ENCODE measurements at regions not wholly inside any gene's neighbourhood (a gene's known extent, or its start where the extent isn't known, plus 50 kb on each side); places are given as distances from the start of the nearest gene placed in this dataset.
A peak's percentile ranks its signal among the peaks of the same experiment; 100 is the strongest.
"Not testable (repeated sequence)": the region's sequence is repeated elsewhere in the genome, so short reads cannot be mapped to it uniquely, and the experiment has no call there.

DNA sequence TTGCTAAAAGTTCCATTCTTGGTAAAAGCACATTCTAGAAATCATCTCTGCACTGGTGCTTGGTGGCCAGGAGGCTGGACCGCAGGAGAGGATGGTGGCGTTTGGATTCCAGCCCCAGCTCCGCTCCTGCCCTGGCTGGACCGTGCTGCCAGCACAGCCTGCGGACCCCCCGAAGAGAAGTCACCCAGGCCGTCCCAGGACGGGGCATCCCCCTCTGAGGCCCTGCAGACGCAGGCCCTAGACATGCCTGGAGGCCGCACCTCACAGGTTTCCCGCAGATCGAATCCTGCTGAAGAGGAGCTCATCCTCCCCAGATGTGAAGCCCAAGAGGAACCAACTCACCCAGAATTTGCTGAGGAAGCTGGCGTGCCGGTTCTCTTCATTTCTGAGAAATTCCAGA lies 159.0 kb downstream of the TEX29 start:
- DNase-seq: no peak

DNA sequence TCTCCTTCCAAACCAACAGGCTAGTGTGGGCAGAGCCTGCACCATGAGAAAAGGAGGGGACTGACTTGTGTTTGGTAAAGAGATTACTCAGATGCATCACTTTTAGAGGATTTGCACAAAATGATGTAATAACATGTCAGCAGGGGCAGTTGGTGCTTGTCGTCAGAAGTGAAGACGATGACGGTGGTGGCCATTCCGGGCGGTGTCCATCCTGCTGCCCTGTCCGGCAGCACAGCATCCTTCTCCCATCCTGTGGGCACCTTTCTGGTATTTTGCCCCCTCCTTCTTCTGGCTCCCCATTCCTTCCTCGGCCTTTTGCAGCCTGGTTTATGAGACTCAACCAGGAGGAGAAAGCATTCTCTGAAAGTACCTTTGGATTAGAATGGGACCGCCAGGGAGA lies 160.1 kb downstream of the TEX29 start:
- no peak for DNase-seq

DNA sequence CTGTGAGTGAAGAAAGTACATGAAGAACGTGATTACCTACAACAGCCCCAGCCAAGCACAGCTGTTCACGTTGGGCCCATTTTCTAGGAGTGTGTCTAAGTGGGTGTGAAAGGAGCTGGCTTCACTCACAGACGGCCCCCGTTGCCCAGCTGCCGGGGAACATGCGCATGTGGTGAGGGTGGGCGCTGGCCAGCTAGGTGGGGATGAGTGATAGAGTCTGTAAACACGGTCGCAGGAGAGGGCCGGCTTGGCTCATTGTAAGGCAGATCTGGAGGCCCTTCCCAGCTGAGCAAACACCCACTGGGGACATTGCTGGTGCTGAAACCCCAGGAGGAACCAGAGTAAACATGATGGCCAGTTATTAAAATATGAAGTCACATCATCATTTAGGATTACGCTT lies 160.5 kb downstream of the TEX29 start:
- DNase-seq: no peak

DNA sequence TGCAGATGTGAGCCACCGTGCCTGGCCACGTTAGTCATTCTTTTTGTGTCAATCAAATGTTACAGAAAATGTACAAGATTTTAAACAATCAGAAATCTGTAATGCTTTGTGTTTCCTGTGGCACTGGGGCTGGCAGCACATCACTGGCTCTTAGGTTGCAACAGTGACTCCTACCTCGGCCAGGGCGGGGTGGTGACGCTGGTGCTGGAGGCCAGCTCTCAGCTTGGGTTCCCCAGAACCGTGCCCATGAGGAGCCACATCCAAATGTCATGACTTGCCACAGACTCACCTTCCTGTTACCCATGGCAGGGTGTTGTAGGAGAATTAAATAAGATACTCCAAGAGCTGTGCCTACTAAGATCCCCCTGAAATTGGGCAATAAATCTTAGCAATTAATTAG lies 161.7 kb downstream of the TEX29 start:
- no peak for DNase-seq

DNA sequence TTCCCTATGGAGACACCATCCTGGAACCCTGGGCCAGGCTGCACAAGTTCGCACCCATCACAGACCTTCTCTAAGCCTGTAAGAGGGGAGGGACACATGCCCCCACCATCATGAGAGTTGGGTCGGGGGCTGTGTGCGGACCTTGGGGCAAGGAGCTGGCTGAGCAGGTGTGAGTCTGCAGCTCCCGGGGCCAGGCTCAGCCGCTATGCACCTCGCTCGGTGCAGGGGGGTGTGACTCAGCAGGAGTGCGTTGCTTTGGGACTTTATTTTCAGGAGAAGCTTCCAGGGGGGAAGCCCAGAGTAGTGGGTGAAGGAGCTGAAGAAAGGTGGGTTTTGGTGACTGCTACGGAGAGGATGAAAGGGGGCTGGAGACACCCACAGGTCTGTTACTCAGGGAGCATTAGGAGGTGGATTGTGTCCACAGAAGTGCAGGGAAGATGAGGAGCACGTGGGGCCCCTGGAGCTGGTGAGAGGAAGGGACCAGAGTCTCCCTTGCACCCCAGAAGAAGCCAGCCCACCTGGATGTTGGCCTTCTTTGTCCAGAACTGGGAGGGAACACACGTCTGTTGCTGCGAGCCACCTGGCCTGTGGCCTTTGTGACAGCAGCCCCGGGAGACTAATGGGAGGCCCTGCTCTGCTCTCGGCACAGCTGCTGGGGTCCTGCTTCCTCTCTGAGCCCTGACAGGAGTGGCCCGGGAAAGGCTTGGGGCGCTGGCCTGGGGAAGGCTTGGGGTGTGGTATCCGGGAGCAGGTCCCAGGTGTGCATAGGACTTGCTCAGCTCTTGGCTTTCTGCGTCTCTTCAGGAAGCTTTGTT lies 162.6 kb downstream of the TEX29 start:
- no peak for DNase-seq

DNA sequence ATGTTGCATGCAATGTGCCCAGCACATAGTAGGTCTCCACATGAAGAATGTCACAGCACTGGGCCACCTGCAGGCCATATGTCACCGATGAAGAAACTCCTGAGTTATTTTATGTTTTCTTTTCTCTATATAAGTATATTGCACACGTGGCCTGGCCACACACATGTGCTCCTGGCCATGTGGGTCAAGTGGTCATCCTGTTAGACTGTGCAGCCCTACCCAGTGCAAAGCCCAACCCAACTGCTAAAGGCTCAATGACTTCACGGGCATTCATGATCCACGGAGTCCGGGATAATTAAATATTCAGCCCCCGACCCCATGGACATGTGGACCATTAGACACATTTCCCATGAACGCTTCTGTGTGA lies 163.2 kb downstream of the TEX29 start:
- DNase-seq: no peak

DNA sequence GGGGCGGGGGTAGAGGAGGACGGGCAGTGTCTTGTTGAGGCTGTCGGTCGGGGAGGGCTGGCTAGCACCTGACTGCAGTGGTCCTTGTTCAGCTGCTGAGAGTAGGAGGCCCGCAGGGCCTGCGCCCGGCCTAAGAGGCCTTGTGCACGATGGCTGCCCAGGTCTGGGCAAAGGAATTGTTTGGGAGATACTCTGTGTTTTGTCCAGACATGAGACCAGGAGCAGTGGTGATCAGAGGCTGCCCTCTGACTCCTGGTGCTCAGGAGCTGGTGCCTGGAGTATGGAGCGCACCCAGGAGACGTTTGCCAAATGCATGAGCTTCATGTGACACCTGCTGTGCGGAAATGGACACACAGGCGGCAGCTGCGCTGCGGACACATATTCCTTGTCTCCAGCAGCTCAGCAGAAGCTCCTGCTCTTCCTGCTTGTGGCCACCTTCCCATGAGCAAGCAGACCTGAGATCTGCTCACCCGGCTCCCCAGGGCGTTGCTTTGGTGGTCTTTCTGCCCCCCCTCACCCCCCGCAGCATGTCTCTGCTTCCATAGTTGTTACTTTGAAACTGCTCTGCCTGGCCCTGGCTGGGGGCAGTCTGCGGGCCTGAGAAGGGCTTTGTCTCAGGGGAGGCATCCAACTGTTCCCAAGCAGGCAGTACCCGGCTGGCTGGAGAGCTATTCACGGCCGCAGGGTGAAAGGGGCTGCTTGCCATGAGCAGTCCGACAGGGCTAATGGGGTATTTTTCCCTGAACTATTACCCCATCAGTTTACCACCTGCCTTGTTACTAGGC lies 163.9 kb downstream of the TEX29 start:
- DNase-seq: no peak

DNA sequence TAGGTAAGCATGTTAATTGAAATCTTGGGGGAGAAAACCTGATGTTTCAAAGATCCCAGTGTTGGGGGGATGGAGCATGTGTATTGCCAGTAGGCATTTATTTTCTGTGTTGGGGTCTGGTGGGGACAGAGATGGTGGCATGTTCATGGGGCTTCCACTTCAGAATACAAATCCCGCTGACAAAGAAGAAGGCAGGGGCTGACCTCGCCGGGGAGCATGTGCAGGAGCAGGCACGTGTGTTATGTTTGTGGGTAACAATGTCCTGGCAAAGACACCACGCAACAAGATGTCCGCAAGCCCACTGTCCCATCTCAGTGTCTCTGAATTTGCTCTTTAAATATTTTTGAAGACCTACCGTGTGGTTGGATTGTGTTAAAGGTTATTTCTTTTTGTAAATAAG lies 164.5 kb downstream of the TEX29 start:
- no peak for DNase-seq

DNA sequence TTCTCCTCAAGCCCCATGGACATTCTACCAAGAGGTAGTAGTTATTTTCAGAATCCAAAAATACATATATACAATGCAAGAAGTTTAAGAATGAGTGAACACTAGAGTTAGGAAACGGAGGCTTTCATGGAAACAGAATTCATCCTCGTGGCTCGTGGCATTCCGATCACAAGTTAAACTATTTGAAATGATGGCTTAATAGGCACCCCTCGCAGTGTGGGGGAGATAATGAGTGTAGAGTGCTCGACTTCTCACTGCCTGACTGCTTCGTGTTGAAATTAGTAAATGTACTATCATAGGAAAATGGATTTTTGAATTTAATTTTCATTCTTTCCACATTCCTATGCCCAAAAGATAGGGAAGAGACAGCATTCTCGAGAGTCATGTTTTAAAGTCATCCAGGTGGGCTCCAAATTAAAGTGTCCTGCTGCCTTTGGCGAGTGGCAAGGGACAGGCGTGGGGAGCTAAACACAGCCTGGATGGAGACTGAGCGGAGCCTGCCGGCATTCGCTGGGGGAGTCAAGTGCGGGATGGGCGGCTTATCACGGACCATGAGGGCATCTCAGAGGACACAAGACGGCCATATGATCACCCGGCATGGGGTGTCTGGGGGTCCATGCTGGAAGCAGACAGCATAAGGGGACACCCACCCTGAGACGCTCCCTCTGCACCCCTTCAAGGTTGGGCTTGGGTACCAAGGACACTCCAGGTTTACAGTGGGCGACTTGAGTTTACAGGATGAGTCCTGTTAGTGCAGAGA lies 165.2 kb downstream of the TEX29 start:
- no peak for DNase-seq

DNA sequence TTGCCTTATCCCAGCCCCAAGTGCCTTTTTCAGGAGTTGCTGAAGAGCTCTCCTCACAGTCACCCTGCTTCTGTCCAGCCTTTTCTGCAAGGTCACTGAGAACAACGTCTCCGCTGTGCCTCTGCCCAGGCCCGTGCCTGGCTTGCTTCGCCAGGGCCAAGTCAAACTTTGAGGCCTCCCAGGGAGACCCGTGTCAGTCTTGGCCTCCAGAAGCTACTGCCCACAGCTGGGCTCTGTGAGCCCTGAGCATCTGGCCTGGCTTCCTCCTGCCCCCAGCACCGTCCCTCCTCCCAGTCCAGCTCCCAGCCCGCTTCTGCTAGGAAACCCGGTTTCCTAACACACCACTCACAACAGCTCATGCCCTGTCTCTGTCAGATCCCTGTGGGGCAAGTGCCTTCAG lies 165.9 kb downstream of the TEX29 start:
- DNase-seq: no peak

DNA sequence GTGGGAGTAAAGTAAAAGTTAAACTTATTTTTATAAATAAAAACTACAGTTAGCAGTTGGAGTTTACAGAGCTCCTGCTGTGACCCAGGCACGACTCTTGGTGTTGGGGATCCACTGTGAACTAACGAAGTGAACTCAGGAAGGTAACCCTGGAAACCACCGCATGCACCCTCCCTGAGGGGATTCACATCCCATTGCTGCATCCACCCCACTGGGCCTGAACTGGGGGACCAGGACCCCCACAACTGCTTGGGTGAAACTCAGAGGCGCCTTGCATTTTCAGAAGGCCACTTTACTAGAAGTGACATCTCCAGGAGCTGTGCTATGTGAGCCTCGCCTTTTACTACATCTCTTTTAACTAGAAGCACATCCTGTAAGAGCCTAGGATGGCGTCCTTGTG lies 166.4 kb downstream of the TEX29 start:
- no peak for DNase-seq

DNA sequence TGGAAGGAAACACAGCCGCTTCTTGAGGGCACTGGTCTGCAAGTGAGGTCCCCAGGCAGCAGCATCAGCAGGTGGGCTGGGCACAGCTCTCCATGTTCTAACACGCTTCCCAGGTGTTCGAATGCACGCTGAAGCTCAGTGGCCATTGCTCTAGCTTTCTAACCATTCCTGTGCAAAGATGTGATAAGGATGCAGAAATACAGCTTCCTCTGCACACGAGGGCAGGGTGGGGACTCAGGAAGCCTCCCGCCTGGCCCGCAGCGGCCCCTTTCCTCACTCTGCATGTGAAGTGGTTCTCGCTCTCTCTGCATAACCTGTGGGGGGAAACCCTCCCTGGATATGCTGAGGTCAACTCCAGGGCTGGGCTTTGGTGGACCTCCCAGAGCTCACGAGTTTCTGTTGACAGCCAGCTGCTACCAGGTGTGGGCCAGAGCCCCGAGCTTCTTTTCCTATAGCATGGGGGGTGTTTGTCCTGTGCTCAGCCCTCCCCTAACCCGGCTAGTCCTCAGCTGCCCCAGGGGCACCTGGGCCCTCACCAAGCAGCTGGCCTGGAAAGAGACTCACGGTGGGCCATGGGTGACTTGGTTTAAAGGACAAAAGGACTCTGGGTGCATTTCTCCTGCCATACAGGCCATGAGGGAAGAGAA lies 168.2 kb downstream of the TEX29 start:
- no peak for DNase-seq

DNA sequence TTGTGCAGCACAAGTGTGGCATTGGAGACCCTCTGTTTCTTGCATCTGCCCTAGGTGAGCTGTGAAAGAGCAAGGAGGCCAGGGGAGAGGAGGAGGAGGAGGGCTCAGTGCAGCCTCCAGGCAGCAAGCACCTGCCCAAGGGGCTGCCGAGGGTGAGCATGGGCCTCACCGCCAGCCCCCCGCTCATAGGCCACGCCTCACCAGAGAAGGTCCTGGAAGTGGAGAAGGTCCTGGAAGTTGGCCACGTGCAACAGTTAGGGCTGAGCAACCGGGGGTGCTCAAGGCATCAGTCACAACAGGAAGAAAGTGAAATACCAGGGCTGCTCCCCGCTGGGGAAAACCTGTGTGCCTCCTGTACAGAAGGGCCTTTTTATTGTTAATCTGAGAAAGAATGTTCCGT lies 168.9 kb downstream of the TEX29 start:
- DNase-seq: no peak

DNA sequence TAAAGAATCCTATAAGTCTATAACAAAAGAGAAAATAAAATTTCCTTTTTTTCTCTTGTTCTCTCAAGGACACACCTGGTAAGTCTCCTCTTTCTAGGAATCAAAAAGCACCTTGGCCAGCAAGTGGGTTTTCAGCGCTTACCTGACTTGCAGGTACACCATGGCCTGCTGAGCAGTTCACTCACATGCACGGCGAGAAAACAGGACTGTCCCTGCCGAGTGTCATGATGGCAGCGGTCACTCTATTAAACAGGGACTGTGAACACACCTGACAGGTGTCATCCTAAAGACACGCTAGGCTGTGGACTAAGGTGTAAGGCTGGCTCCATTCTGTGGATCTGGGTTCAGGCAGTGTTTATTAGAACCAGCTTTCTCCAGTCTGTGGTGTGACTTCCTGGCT lies 170.2 kb downstream of the TEX29 start:
- DNase-seq: no peak

DNA sequence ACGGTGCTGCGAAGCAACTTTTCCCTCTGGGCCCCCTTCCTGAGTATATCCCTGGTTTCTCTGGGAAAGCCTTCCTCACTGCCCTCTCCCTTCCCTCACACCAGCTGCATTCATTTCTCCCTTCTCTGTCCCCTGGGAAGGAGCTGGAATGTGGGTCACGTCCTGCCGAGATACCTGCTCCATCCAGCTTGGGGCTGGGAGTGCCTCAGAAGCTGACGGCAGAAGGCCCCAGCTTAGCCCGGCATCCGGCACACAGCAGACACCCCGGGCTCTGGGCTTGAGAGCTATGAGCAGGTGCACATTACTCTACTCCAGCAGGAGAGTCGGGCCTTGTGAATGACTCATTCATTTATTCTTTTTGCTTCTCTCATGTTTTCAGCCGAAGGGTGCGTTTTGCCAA lies 170.6 kb downstream of the TEX29 start:
- peak; percentile 39 for DNase-seq

DNA sequence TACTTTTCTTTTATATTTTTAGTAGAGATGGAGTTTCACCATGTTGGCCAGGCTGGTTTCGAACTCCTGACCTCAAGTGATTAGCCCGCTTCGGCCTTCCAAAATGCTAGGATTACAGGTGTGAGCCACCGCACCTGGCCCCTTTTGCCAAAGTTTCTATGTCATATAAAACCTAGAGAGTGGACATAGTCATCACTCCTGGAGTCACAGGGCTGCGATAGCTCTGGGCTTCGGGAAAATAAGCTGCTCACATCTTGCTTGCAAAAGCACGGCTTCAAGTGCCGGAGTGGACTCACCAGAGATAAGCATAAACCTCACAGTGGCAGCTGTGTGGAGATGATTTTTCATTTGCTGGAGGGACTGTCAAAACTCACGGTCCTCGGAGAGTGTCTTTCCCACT lies 171.2 kb downstream of the TEX29 start:
- no peak for DNase-seq

DNA sequence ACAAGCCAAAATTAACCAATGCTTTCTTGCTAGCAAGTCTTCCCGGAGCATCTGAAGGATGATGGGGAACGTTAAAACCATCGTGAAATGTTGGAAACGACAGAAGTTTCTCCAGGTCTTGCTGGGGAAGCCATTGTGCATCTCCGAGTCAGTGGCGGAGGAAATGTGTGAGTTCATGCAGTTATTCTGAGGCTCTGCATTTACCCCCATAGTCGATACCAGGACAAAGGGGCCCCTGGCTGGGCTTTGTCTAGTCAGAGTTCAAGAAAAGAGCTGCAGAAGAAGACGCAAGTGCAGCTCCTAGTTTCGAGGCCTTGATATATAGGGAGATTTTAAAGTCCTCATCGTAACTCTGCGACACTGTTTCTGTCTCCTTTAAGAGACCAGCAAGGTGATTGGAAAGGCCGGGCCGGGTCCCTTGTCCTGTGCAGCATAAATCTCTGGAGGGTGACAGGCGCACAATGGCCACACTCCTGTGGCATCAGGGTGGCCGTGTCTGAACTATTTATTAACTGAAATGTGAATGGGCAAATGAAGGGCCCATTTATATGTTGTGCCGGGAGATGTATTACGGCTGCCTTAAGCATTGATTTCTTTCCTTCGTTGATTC lies 172.0 kb downstream of the TEX29 start:
- DNase-seq: no peak

DNA sequence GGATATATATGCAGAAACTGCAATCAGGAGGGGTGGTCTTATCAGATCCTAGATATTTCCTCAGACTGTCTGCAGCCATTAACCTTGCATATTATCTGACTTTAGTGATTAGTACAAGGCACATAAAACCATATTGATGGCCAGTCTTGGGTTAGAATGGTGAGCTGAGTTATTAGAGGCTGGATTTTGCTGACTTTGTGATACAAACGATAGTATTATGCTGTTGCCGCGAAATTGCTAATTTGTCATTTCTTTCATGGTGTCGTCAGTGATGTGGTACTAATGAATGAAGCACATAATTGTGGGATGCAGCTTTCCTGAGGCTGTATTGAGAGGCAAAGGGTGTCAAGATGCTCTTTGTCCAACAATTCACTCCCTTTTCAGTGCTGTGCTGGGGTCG lies 172.5 kb downstream of the TEX29 start:
- no peak for DNase-seq

DNA sequence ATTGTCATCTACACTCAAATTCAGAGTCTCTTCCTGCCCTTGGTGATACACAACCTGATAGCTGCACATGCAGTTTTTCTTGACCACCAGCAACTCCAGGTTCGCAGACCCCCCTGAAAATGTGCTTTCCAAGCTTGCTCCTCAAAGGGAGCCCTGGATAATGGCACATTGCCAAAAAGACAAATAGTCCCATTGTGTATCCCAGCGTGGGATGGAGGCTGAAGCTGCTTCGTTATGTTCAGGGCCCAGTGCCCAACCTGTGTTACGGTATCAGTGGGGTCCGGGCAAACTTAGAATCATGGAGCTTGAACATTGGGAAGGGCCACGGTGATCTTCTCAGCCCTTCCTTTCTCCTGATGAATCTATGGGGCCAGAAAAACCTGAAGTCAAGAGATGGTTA lies 173.0 kb downstream of the TEX29 start:
- no peak for DNase-seq

DNA sequence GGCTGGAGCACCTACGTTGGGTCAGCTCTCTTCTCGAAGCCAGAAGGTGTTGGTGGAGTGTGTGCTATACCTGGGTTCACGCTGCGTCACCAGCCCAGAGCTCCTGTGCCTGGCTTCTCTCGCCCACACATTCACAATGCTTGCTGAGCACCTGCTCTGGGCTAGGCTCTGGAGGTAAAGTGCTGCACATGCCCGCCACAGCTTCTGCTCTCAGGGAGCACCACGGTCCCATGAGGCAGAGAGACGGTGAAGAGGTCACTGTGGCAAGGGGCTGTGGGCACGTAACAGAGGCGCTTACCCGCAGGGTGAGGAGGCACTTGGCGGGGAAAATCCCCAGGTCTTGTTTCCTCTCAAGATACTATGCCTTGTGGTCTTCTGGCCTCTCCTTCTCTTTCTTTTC lies 174.2 kb downstream of the TEX29 start:
- DNase-seq: no peak

DNA sequence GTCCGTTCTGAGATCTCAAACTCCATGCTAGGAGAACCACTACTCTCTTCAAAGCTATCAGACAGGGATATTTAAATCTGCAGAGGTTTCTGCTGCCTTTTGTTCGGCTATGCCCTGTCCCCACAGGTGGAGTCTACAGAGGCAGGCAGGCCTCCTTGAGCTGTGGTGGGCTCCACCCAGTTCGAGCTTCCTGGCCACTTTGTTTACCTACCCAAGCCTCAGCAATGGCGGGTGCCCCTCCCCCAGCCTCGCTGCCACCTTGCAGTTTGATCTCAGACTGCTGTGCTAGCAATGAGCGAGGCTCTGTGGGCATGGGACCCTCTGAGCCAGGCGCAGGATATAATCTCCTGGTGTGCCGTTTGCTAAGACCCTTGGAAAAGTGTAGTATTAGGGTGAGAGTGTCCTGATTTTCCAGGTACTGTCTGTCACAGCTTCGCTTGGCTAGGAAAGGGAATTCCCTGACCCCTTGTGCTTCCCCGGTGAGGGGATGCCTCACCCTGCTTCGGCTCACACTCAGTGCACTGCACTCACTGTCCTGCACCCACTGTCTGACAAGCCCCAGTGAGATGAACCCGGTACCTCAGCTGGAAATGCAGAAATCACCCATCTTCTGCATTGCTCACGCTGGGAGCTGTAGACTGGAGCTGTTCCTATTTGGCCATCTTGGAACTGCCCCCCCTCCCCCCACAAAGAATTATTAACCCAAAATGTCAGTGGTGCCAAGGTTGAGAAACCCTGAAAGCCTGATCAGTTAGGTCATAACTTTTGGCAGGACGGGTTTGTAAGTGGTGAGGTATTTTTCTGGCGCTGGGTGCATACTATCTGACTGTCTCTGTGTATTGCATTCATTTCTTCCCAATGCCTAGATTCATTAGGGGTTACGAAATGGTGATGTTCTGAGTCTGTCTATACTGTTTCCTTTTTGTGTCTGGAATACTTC lies 181.4 kb downstream of the TEX29 start:
- not testable (repeated sequence) for DNase-seq

DNA sequence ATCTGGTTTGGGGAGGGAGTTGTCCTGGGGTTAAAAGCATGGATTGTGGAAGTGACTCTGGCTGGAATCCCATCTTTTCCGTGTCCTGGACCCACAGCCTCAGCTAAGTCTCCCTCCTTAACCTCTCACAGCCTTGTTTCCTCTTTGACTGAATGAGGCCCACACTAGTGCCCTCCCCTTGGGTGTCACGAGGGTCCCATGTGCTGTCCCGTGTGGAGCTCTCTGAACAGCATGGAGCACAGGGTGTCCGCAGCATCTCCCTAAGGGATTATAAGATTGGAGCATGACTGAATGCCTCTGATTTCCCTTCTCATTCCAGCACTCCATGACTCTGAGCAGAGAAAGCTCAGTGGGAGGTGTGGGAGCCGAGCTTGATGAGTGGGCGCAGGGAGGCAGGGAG lies 182.5 kb downstream of the TEX29 start:
- DNase-seq: no peak

All from NCI-H2107 (cell line).